ENCODE measurements at regions not wholly inside any gene's neighbourhood (a gene's known extent, or its start where the extent isn't known, plus 50 kb on each side); places are given as distances from the start of the nearest gene placed in this dataset.

GRCh38 chr11:129576652-129577051 lies 201.0 kb downstream of the BARX2 start:
- DNase-seq (ENCODE audit: low spot score in 2 of 2) (no peak), ATAC-seq (no peak)
- no peak overlapping the region for H3K27ac Mint-ChIP-seq
- no peaks in the 10 kb centered on the region for H3K4me1 Mint-ChIP-seq
- no peaks in the 10 kb centered on the region for H3K36me3 Mint-ChIP-seq
- H3K9me3 Mint-ChIP-seq = peaks cover 6% of the 10 kb centered on the region
- H3K4me3 Mint-ChIP-seq = no peak overlapping the region

DNA sequence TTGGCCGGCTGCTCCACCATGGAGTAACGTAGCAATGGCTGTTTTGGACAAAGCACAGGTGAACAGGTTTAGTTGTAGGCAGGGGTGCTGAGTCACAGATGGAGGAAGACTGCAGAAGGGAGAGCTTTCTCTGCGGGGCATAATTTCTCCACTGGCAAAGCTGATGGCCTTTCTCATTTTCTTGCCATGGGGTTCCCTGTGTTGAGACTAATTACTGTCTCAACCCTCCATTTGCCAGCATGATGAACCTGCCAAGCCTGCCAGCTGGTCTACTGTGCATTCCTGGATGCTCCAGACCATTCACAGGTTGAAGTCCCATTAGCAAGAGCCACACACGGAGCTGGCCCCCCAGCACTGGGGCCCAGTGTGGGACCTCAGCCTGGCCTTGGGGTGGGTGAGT lies 202.4 kb downstream of the BARX2 start:
- no peak for ATAC-seq
- no peak for DNase-seq (ENCODE audit: low spot score in 2 of 2)
- peaks cover 6% of the 10 kb centered on the region for H3K9me3 Mint-ChIP-seq
- H3K36me3 Mint-ChIP-seq = no peaks in the 10 kb centered on the region
- no peak overlapping the region for H3K4me3 Mint-ChIP-seq
- H3K4me1 Mint-ChIP-seq = no peaks in the 10 kb centered on the region
- H3K27ac Mint-ChIP-seq = no peak overlapping the region

DNA sequence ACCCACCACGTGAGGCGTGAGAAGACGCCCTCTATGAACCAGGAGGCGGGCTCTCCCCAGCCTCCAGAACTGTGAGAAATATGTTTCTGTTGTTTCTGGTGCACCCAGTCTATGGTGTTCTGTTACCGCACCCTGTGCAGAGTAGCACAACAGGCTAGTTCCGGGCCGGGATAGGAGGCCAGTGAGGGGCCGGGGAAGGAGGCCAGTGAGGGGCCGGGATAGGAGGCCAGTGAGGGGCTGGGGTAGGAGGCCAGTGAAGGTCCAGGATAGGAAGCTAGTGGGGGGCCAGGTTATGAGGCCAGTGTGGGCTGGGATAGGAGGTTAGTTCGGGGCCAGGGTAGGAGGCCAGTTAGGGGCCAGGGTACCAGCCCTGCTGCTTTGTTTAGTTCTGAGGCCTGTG lies 204.6 kb downstream of the BARX2 start:
- peaks cover 3% of the 10 kb centered on the region for H3K9me3 Mint-ChIP-seq
- ATAC-seq (no peak), DNase-seq (ENCODE audit: low spot score in 2 of 2) (no peak)
- H3K27ac Mint-ChIP-seq = no peak overlapping the region
- no peak overlapping the region for H3K4me3 Mint-ChIP-seq
- no peaks in the 10 kb centered on the region for H3K36me3 Mint-ChIP-seq
- H3K4me1 Mint-ChIP-seq = no peaks in the 10 kb centered on the region

DNA sequence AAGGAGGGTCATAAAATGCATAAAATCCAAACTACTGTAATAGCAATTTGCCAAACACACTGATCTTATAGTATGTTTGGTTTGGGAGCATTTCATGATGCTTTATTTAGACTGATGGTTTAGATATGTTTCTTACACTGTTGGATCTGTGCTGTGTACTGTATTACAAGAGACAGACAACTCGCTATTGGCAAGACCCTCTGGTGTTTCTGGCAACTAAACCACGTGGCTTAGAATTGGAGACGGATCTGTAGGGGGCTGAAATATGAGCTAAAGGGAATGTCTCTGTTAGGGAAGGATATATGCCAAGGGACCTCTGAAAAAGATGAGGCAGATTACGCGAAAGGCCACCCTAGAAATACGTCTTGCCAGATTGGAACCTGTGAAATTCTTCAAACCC lies 208.7 kb downstream of the BARX2 start:
- no peaks in the 10 kb centered on the region for H3K9me3 Mint-ChIP-seq

GRCh38 chr11:129589190-129589860 lies 213.7 kb downstream of the BARX2 start:
- H3K9me3 Mint-ChIP-seq = no peaks in the 10 kb centered on the region
- ATAC-seq (no peak), DNase-seq (ENCODE audit: low spot score in 2 of 2) (no peak)
- no peak overlapping the region for H3K27ac Mint-ChIP-seq
- no peaks in the 10 kb centered on the region for H3K4me1 Mint-ChIP-seq
- no peak overlapping the region for H3K4me3 Mint-ChIP-seq
- no peaks in the 10 kb centered on the region for H3K36me3 Mint-ChIP-seq

More for the DNA sequence above, 208.7 kb downstream of the BARX2 start:
- Mint-ChIP-seq H3K27ac (no peak overlapping the region), H3K4me1 (no peaks in the 10 kb centered on the region), H3K4me3 (no peak overlapping the region), H3K36me3 (no peaks in the 10 kb centered on the region)
- DNase-seq (ENCODE audit: low spot score in 2 of 2) = no peak
- ATAC-seq = no peak

DNA sequence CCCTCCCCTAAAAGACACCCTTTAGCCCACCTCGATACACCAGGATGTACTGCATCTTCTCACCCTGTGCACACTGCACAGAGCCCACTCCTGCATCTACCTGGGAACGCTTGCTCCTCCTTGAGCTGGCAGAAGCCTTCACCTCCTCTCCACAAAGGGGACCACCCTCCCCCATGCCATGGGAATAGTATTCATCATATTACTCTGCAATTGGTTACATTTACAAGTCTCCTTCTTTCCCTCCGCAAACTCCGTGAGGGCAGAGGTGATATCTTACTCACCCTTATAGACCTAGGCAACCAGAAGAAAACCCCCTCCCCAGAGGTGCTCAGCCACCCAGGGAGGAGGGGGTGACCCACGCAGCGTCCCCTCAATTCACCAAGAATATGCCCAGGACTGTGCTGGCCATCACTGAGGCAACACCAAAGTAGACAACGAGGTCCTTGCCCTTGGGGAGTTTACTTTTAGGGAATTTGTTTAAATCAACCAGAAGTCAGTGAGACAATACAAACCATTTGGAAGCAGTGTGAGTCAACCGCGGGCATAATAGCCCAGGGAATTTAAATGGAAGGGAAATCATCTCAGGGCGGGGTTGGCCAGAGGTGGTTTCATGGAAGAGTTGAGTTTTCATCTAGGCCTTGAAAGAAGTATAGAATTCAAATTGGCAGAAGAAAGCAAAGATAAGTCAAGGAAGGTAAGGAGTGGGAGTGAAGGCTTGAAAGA lies 214.5 kb downstream of the BARX2 start:
- Mint-ChIP-seq H3K9me3 (no peaks in the 10 kb centered on the region), H3K36me3 (no peaks in the 10 kb centered on the region), H3K27ac (no peak overlapping the region), H3K4me3 (no peak overlapping the region), H3K4me1 (no peaks in the 10 kb centered on the region)
- ATAC-seq = no peak
- no peak for DNase-seq (ENCODE audit: low spot score in 2 of 2)

GRCh38 chr11:129590753-129591475 lies 215.3 kb downstream of the BARX2 start:
- H3K36me3 Mint-ChIP-seq = no peaks in the 10 kb centered on the region
- no peak overlapping the region for H3K4me3 Mint-ChIP-seq
- H3K27ac Mint-ChIP-seq = no peak overlapping the region
- H3K9me3 Mint-ChIP-seq = no peaks in the 10 kb centered on the region
- no peak for DNase-seq (ENCODE audit: low spot score in 2 of 2)
- H3K4me1 Mint-ChIP-seq = no peaks in the 10 kb centered on the region
- no peak for ATAC-seq

GRCh38 chr11:129591527-129591926 lies 215.9 kb downstream of the BARX2 start:
- no peak for ATAC-seq
- H3K27ac Mint-ChIP-seq = no peak overlapping the region

GRCh38 chr11:129592191-129592590 lies 216.5 kb downstream of the BARX2 start:
- ATAC-seq (no peak), DNase-seq (ENCODE audit: low spot score in 2 of 2) (no peak)
- Mint-ChIP-seq H3K36me3 (no peaks in the 10 kb centered on the region), H3K4me1 (no peaks in the 10 kb centered on the region), H3K9me3 (peaks cover 3% of the 10 kb centered on the region), H3K27ac (no peak overlapping the region), H3K4me3 (no peak overlapping the region)

More at GRCh38 chr11:129591527-129591926, 215.9 kb downstream of the BARX2 start:
- Mint-ChIP-seq H3K9me3 (peaks cover 3% of the 10 kb centered on the region), H3K4me1 (no peaks in the 10 kb centered on the region), H3K4me3 (no peak overlapping the region), H3K36me3 (no peaks in the 10 kb centered on the region)
- DNase-seq (ENCODE audit: low spot score in 2 of 2) = no peak

DNA sequence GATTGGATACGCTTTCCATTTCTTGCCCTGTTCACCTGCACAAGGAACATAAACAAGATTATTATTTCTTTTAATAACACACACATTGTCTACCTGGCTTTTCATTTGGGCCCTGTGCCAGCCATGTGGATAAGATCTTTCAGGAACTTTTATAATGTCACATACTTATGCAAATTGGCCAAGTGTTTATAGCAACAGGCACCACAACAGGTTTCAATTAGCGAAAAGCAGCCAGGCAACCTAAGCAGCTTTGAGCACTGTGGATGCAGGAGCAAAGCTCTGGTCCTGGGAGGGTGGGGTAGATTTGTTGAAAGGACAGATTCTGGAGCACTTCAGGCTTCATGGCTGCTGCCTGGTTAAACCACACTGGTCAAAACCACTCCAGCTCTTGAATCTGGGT lies 217.4 kb downstream of the BARX2 start:
- H3K9me3 Mint-ChIP-seq = peaks cover 3% of the 10 kb centered on the region
- no peaks in the 10 kb centered on the region for H3K36me3 Mint-ChIP-seq
- H3K4me1 Mint-ChIP-seq = no peaks in the 10 kb centered on the region

GRCh38 chr11:129595038-129595962 lies 219.7 kb downstream of the BARX2 start:
- ATAC-seq (no peak), DNase-seq (ENCODE audit: low spot score in 2 of 2) (no peak)
- H3K9me3 Mint-ChIP-seq = peaks cover 3% of the 10 kb centered on the region
- no peak overlapping the region for H3K4me3 Mint-ChIP-seq
- no peaks in the 10 kb centered on the region for H3K36me3 Mint-ChIP-seq
- H3K27ac Mint-ChIP-seq = no peak overlapping the region
- no peaks in the 10 kb centered on the region for H3K4me1 Mint-ChIP-seq

More for the DNA sequence above, 217.4 kb downstream of the BARX2 start:
- DNase-seq (ENCODE audit: low spot score in 2 of 2) (no peak), ATAC-seq (no peak)
- no peak overlapping the region for H3K4me3 Mint-ChIP-seq
- H3K27ac Mint-ChIP-seq = no peak overlapping the region

- DNase-seq (ENCODE audit: low spot score in 2 of 2) (no peak), ATAC-seq (no peak)
- no peaks in the 10 kb centered on the region for H3K4me1 Mint-ChIP-seq
- peaks cover 6% of the 10 kb centered on the region for H3K9me3 Mint-ChIP-seq
- no peaks in the 10 kb centered on the region for H3K36me3 Mint-ChIP-seq
- no peak overlapping the region for H3K4me3 Mint-ChIP-seq
- no peak overlapping the region for H3K27ac Mint-ChIP-seq
Measured at GRCh38 chr11:129596351-129596750, 219.3 kb upstream of the TMEM45B start.

- Mint-ChIP-seq H3K4me1 (no peaks in the 10 kb centered on the region), H3K36me3 (no peaks in the 10 kb centered on the region), H3K4me3 (no peak overlapping the region), H3K27ac (no peak overlapping the region), H3K9me3 (peaks cover 7% of the 10 kb centered on the region)
- DNase-seq (ENCODE audit: low spot score in 2 of 2) = no peak
- ATAC-seq = no peak
Measured at GRCh38 chr11:129598378-129598777, 217.3 kb upstream of the TMEM45B start.

- ATAC-seq = no peak
- no peaks in the 10 kb centered on the region for H3K36me3 Mint-ChIP-seq
- H3K9me3 Mint-ChIP-seq = peaks cover 3% of the 10 kb centered on the region
- no peaks in the 10 kb centered on the region for H3K4me1 Mint-ChIP-seq
- H3K4me3 Mint-ChIP-seq = no peak overlapping the region
- no peak for DNase-seq (ENCODE audit: low spot score in 2 of 2)
- no peak overlapping the region for H3K27ac Mint-ChIP-seq
Measured at GRCh38 chr11:129605815-129606214, 209.8 kb upstream of the TMEM45B start.

DNA sequence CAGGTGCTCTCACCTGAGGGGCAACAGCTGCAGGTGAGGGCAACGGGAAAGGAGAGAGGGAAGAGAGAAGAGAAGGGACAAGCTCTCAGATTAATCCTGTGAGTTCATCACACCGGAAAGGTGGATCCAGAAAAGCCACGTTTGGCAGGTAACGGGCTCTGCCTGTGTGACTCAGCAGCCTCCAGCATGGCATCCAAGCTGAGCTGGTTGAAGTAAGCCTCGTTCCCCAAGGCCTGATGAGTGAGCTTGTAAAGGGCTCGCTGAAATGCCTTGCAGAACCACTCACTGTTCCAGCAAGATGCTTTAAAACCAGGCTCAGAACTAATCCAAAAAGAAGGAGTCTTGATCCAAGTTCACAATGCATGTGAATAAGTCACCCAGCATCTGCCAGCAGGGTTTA lies 206.9 kb upstream of the TMEM45B start:
- Mint-ChIP-seq H3K27ac (no peak overlapping the region), H3K9me3 (no peaks in the 10 kb centered on the region), H3K4me1 (no peaks in the 10 kb centered on the region), H3K36me3 (no peaks in the 10 kb centered on the region), H3K4me3 (no peak overlapping the region)
- ATAC-seq (no peak), DNase-seq (ENCODE audit: low spot score in 2 of 2) (no peak)
